Activated naive CD4-positive, alpha-beta T cell treated with anti-CD3 and anti-CD28 coated beads for 36 hours (primary cell): ENCODE measurements at regions not wholly inside any gene's neighbourhood (a gene's known extent, or its start where the extent isn't known, plus 50 kb on each side); places are given as distances from the start of the nearest gene placed in this dataset.

Experiments
- CTCF ChIA-PET: fragments of 350-600 bp; sonication (Branson Sonifier 250); formaldehyde crosslinking; loops from one replicate; lab custom pipeline; 2021; ENCODE audit warnings: antibody characterized with exemption; lab: Charles Lee
- DNase-seq: peaks from one replicate; pipeline ENCODE4 v3.0.0-alpha.2; 2020
- H3K27ac Mint-ChIP-seq: one replicate; pipeline ENCODE4 v1.8.0; 2021; ENCODE audit warnings: mild to moderate bottlenecking, mixed read lengths
- H3K27me3 Mint-ChIP-seq: one replicate; pipeline ENCODE4 v1.8.0; 2021; ENCODE audit warnings: low read depth, mixed read lengths
- H3K36me3 Mint-ChIP-seq: one replicate; pipeline ENCODE4 v1.8.0; 2021; ENCODE audit warnings: low read depth, mixed read lengths
- H3K4me1 Mint-ChIP-seq: one replicate; pipeline ENCODE4 v1.8.0; 2021; ENCODE audit warnings: low read depth, mixed read lengths
- H3K4me3 Mint-ChIP-seq: one replicate; pipeline ENCODE4 v1.8.0; 2021; ENCODE audit warnings: mild to moderate bottlenecking, moderate library complexity, mixed read lengths
- H3K9me3 Mint-ChIP-seq: one replicate; pipeline ENCODE4 v1.8.0; 2021; ENCODE audit warnings: mixed read lengths
- intact Hi-C: fragments of 100-400 bp; cut with micrococcal nuclease; formaldehyde crosslinking; loops from one replicate; pipeline ENCODE4 v1.15.1; 2023

- H3K4me1 Mint-ChIP-seq: no peaks in the 10 kb centered on the region
- H3K27ac Mint-ChIP-seq: no peak overlapping the region
- intact Hi-C loops: no loop called here
- CTCF ChIA-PET: no interaction called here
- H3K4me3 Mint-ChIP-seq: no peak overlapping the region
- H3K9me3 Mint-ChIP-seq: no peaks in the 10 kb centered on the region
- no peak for DNase-seq
- H3K36me3 Mint-ChIP-seq: no peaks in the 10 kb centered on the region
- peaks cover 14% of the 10 kb centered on the region for H3K27me3 Mint-ChIP-seq
These were observed 107.8 kb upstream of the ARID2 start for GRCh38 chr12:45621703-45622102.

- Mint-ChIP-seq H3K36me3 (no peaks in the 10 kb centered on the region), H3K9me3 (no peaks in the 10 kb centered on the region), H3K27ac (no peak overlapping the region), H3K27me3 (peaks cover 16% of the 10 kb centered on the region), H3K4me3 (no peak overlapping the region), H3K4me1 (no peaks in the 10 kb centered on the region)
- DNase-seq: no peak
- intact Hi-C loops: no loop called here
- CTCF ChIA-PET: no interaction called here
These were observed 107.1 kb upstream of the ARID2 start for GRCh38 chr12:45622210-45622937.

- H3K27ac Mint-ChIP-seq: no peak overlapping the region
- CTCF ChIA-PET: no interaction called here
These were observed 106.3 kb upstream of the ARID2 start for GRCh38 chr12:45623221-45623620.

GRCh38 chr12:45623940-45624339, 105.6 kb upstream of the ARID2 start:
- Mint-ChIP-seq H3K4me1 (no peaks in the 10 kb centered on the region), H3K4me3 (no peak overlapping the region), H3K27me3 (peaks cover 16% of the 10 kb centered on the region), H3K27ac (no peak overlapping the region), H3K36me3 (no peaks in the 10 kb centered on the region), H3K9me3 (no peaks in the 10 kb centered on the region)
- intact Hi-C loops: no loop called here
- CTCF ChIA-PET: no interaction called here
- no peak for DNase-seq

More at GRCh38 chr12:45623221-45623620, 106.3 kb upstream of the ARID2 start:
- Mint-ChIP-seq H3K4me1 (no peaks in the 10 kb centered on the region), H3K4me3 (no peak overlapping the region), H3K27me3 (peaks cover 16% of the 10 kb centered on the region), H3K9me3 (no peaks in the 10 kb centered on the region), H3K36me3 (no peaks in the 10 kb centered on the region)
- no peak for DNase-seq
- intact Hi-C loops: no loop called here

- no peak for DNase-seq
- Mint-ChIP-seq H3K4me1 (no peaks in the 10 kb centered on the region), H3K4me3 (no peak overlapping the region), H3K27me3 (peaks cover 7% of the 10 kb centered on the region), H3K9me3 (no peaks in the 10 kb centered on the region), H3K27ac (no peak overlapping the region), H3K36me3 (no peaks in the 10 kb centered on the region)
- intact Hi-C loops: no loop called here
- CTCF ChIA-PET: interaction anchor here (1.6 kb wide), 1 partner anchor 12 kb away, joined by 3 read pairs; no protein-coding TSS in a partner anchor
These were observed 102.5 kb upstream of the ARID2 start for GRCh38 chr12:45626965-45627364.

- CTCF ChIA-PET: interaction anchor here (1.5 to 1.6 kb wide), 2 partner anchors 12 to 15 kb away, joined by 3 read pairs; no protein-coding TSS in a partner anchor
- H3K27ac Mint-ChIP-seq: no peak overlapping the region
- intact Hi-C loops: no loop called here
- DNase-seq: no peak
- H3K9me3 Mint-ChIP-seq: no peaks in the 10 kb centered on the region
- H3K4me3 Mint-ChIP-seq: no peak overlapping the region
- H3K27me3 Mint-ChIP-seq: peaks cover 7% of the 10 kb centered on the region
- no peaks in the 10 kb centered on the region for H3K36me3 Mint-ChIP-seq
- no peaks in the 10 kb centered on the region for H3K4me1 Mint-ChIP-seq
These were observed 102.0 kb upstream of the ARID2 start for GRCh38 chr12:45627407-45628069.

GRCh38 chr12:45629292-45629691, 100.2 kb upstream of the ARID2 start:
- Mint-ChIP-seq H3K9me3 (no peaks in the 10 kb centered on the region), H3K4me1 (no peaks in the 10 kb centered on the region), H3K27me3 (peaks cover 4% of the 10 kb centered on the region), H3K4me3 (no peak overlapping the region), H3K27ac (no peak overlapping the region), H3K36me3 (no peaks in the 10 kb centered on the region)
- no peak for DNase-seq
- intact Hi-C loops: no loop called here
- CTCF ChIA-PET: interaction anchor here (1.4 kb wide), 1 partner anchor 85 kb away, joined by 8 read pairs; no protein-coding TSS in a partner anchor

GRCh38 chr12:45633733-45634132, 95.8 kb upstream of the ARID2 start:
- DNase-seq: no peak
- intact Hi-C loops: no loop called here
- no peaks in the 10 kb centered on the region for H3K36me3 Mint-ChIP-seq
- CTCF ChIA-PET: no interaction called here
- no peak overlapping the region for H3K4me3 Mint-ChIP-seq
- H3K9me3 Mint-ChIP-seq: no peaks in the 10 kb centered on the region
- no peaks in the 10 kb centered on the region for H3K4me1 Mint-ChIP-seq
- H3K27ac Mint-ChIP-seq: no peak overlapping the region
- H3K27me3 Mint-ChIP-seq: peaks cover 2% of the 10 kb centered on the region

GRCh38 chr12:45634273-45634917, 95.1 kb upstream of the ARID2 start:
- no peaks in the 10 kb centered on the region for H3K36me3 Mint-ChIP-seq
- intact Hi-C loops: no loop called here
- H3K27ac Mint-ChIP-seq: no peak overlapping the region
- DNase-seq: no peak
- H3K4me3 Mint-ChIP-seq: no peak overlapping the region
- peaks cover 2% of the 10 kb centered on the region for H3K27me3 Mint-ChIP-seq
- CTCF ChIA-PET: no interaction called here
- no peaks in the 10 kb centered on the region for H3K4me1 Mint-ChIP-seq
- H3K9me3 Mint-ChIP-seq: no peaks in the 10 kb centered on the region

GRCh38 chr12:45637242-45637641, 92.3 kb upstream of the ARID2 start:
- intact Hi-C loops: no loop called here
- H3K27ac Mint-ChIP-seq: no peak overlapping the region
- H3K36me3 Mint-ChIP-seq: no peaks in the 10 kb centered on the region
- H3K27me3 Mint-ChIP-seq: no peaks in the 10 kb centered on the region
- DNase-seq: no peak
- H3K9me3 Mint-ChIP-seq: no peaks in the 10 kb centered on the region
- no peak overlapping the region for H3K4me3 Mint-ChIP-seq
- no peaks in the 10 kb centered on the region for H3K4me1 Mint-ChIP-seq
- CTCF ChIA-PET: interaction anchor here (0.6 kb wide), 1 partner anchor 61 kb away, joined by 8 read pairs; no protein-coding TSS in a partner anchor

GRCh38 chr12:45637706-45638105, 91.8 kb upstream of the ARID2 start:
- intact Hi-C loops: no loop called here
- Mint-ChIP-seq H3K27ac (no peak overlapping the region), H3K9me3 (no peaks in the 10 kb centered on the region), H3K27me3 (no peaks in the 10 kb centered on the region), H3K4me1 (no peaks in the 10 kb centered on the region), H3K36me3 (no peaks in the 10 kb centered on the region), H3K4me3 (no peak overlapping the region)
- CTCF ChIA-PET: interaction anchor here (0.6 kb wide), 1 partner anchor 61 kb away, joined by 8 read pairs; no protein-coding TSS in a partner anchor
- no peak for DNase-seq

GRCh38 chr12:45638386-45638785, 91.1 kb upstream of the ARID2 start:
- CTCF ChIA-PET: no interaction called here
- no peaks in the 10 kb centered on the region for H3K36me3 Mint-ChIP-seq
- no peaks in the 10 kb centered on the region for H3K4me1 Mint-ChIP-seq
- H3K9me3 Mint-ChIP-seq: no peaks in the 10 kb centered on the region
- H3K27me3 Mint-ChIP-seq: no peaks in the 10 kb centered on the region
- H3K27ac Mint-ChIP-seq: no peak overlapping the region
- no peak for DNase-seq
- intact Hi-C loops: no loop called here
- H3K4me3 Mint-ChIP-seq: no peak overlapping the region
